ENCODE measurements at regions not wholly inside any gene's neighbourhood (a gene's known extent, or its start where the extent isn't known, plus 50 kb on each side); places are given as distances from the start of the nearest gene placed in this dataset.

- no peaks in the 10 kb centered on the region for H4K20me1 ChIP-seq (ENCODE audit: insufficient read depth)
Measured at GRCh38 chr1:201694608-201695335, 134.2 kb upstream of the IPO9 start.

GRCh38 chr1:201695607-201696006 is 133.3 kb upstream of the IPO9 start:
- H2AFZ ChIP-seq (ENCODE audit: low read depth, low read length), result no peak overlapping the region
- peaks cover 72% of the 10 kb centered on the region for H3K79me2 ChIP-seq (replicated peaks; ENCODE audit: insufficient read depth, low read length)
- no peaks in the 10 kb centered on the region for H4K20me1 ChIP-seq (ENCODE audit: insufficient read depth)
- H3K36me3 ChIP-seq (ENCODE audit: insufficient read depth, low read length), result no peaks in the 10 kb centered on the region
- peaks cover 4% of the 10 kb centered on the region for H3F3A ChIP-seq (ENCODE audit: insufficient read depth, low read length, poor library complexity, severe bottlenecking)
- peak overlapping the region; percentile 87 for H3K27ac ChIP-seq (ENCODE audit: low read length)
- no peaks in the 10 kb centered on the region for H3K9me3 ChIP-seq (ENCODE audit: low read length)
- H3K9ac ChIP-seq (ENCODE audit: low read length), result peak overlapping the region; percentile 68
- no peak for TF ChIP-seq CTCF (IDR thresholded peaks at IDR 0.05; ENCODE audit: poor library complexity, severe bottlenecking)
- TF ChIP-seq POLR2AphosphoS5 (IDR thresholded peaks at IDR 0.05), result no peak
- H3K4me2 ChIP-seq (ENCODE audit: low read length), result no peak overlapping the region
- H3K9me2 ChIP-seq (ENCODE audit: insufficient read depth, low read length), result no peaks in the 10 kb centered on the region
- H3K27me3 ChIP-seq (ENCODE audit: insufficient read depth, low read depth, low read length), result no peaks in the 10 kb centered on the region
- peak overlapping the region; percentile 9 for H3K4me3 ChIP-seq (ENCODE audit: low read length)

More at GRCh38 chr1:201694608-201695335, 134.2 kb upstream of the IPO9 start:
- peaks cover 75% of the 10 kb centered on the region for H3K79me2 ChIP-seq (replicated peaks; ENCODE audit: insufficient read depth, low read length)
- H3F3A ChIP-seq (ENCODE audit: insufficient read depth, low read length, poor library complexity, severe bottlenecking), result peaks cover 4% of the 10 kb centered on the region
- H3K9ac ChIP-seq (ENCODE audit: low read length), result peak overlapping the region; percentile 68
- no peaks in the 10 kb centered on the region for H3K36me3 ChIP-seq (ENCODE audit: insufficient read depth, low read length)
- TF ChIP-seq TAF1 (IDR thresholded peaks at IDR 0.05; ENCODE audit: low read depth) (peak; percentile 34), CTCF (IDR thresholded peaks at IDR 0.05; ENCODE audit: poor library complexity, severe bottlenecking) (no peak)
- H3K4me3 ChIP-seq (ENCODE audit: low read length), result peak overlapping the region; percentile 59
- H3K9me2 ChIP-seq (ENCODE audit: insufficient read depth, low read length), result no peaks in the 10 kb centered on the region
- no peaks in the 10 kb centered on the region for H3K27me3 ChIP-seq (ENCODE audit: insufficient read depth, low read depth, low read length)
- no peaks in the 10 kb centered on the region for H3K9me3 ChIP-seq (ENCODE audit: low read length)
- peak overlapping the region; percentile 87 for H3K27ac ChIP-seq (ENCODE audit: low read length)
- H3K4me2 ChIP-seq (ENCODE audit: low read length), result peak overlapping the region; percentile 79
- H2AFZ ChIP-seq (ENCODE audit: low read depth, low read length), result no peak overlapping the region

- Histone ChIP-seq H3K4me3 (ENCODE audit: low read length) (peak overlapping the region; percentile 9), H2AFZ (ENCODE audit: low read depth, low read length) (no peak overlapping the region), H3K9me2 (ENCODE audit: insufficient read depth, low read length) (no peaks in the 10 kb centered on the region), H3K9me3 (ENCODE audit: low read length) (no peaks in the 10 kb centered on the region), H3K27me3 (ENCODE audit: insufficient read depth, low read depth, low read length) (no peaks in the 10 kb centered on the region), H3K4me2 (ENCODE audit: low read length) (no peak overlapping the region), H3K36me3 (ENCODE audit: insufficient read depth, low read length) (no peaks in the 10 kb centered on the region), H4K20me1 (ENCODE audit: insufficient read depth) (no peaks in the 10 kb centered on the region), H3K9ac (ENCODE audit: low read length) (peak overlapping the region; percentile 68), H3K27ac (ENCODE audit: low read length) (peak overlapping the region; percentile 87), H3F3A (ENCODE audit: insufficient read depth, low read length, poor library complexity, severe bottlenecking) (peaks cover 4% of the 10 kb centered on the region), H3K79me2 (replicated peaks; ENCODE audit: insufficient read depth, low read length) (peaks cover 65% of the 10 kb centered on the region)
- TF ChIP-seq MXI1 (conservative IDR thresholded peaks at IDR 0.05; ENCODE audit: poor library complexity, severe bottlenecking), result no peak
- peak; percentile 4 for TF ChIP-seq POLR2AphosphoS5 (IDR thresholded peaks at IDR 0.05)
- no peak for TF ChIP-seq SMC3 (conservative IDR thresholded peaks at IDR 0.05; ENCODE audit: poor library complexity)
- TF ChIP-seq EZH2 (IDR thresholded peaks at IDR 0.05; ENCODE audit: borderline replicate concordance, insufficient read depth, low read length, poor library complexity, severe bottlenecking), result no peak
Measured at GRCh38 chr1:201696217-201696761, 132.7 kb upstream of the IPO9 start.
